ENCODE measurements at regions not wholly inside any gene's neighbourhood (a gene's known extent, or its start where the extent isn't known, plus 50 kb on each side); places are given as distances from the start of the nearest gene placed in this dataset.

GRCh38 chr3:103629391-103629790, 1194.6 kb downstream of the ZPLD1 start:
- H3K9ac ChIP-seq (ENCODE audit: extremely low read depth, insufficient read length, low read length), result no peak overlapping the region
- peaks cover 2 to 7% of the 10 kb centered on the region in 2 experiments; a peak in 3 of 4 replicates for H3K4me1 Mint-ChIP-seq
- H3T11ph ChIP-seq (ENCODE audit: low read length), result no peak overlapping the region
- no peak overlapping the region for H2BK20ac ChIP-seq (ENCODE audit: low read depth, low read length, poor library complexity, severe bottlenecking)
- H3K9me3 ChIP-seq (ENCODE audit: control insufficient read depth, low read depth, low read length), result peaks cover 15% of the 10 kb centered on the region
- no peak overlapping the region for H2AK5ac ChIP-seq (ENCODE audit: insufficient read length, low read length)
- H3K27me3 Mint-ChIP-seq (ENCODE audit: low read depth), result no peaks in the 10 kb centered on the region
- H3K56ac ChIP-seq (ENCODE audit: insufficient read length, low read depth, low read length), result no peak overlapping the region
- no peaks in the 10 kb centered on the region for H3K79me1 ChIP-seq (ENCODE audit: insufficient read depth, low read depth, low read length, poor library complexity, severe bottlenecking)
- no peak for DNase-seq
- H4K8ac ChIP-seq (replicated peaks; ENCODE audit: insufficient read length, low read depth, low read length), result no peak overlapping the region
- H3K27me3 ChIP-seq (ENCODE audit: insufficient read depth, low read length), result no peaks in the 10 kb centered on the region
- no peak overlapping the region for H3K27ac Mint-ChIP-seq
- H3K4me2 ChIP-seq (ENCODE audit: insufficient read depth, insufficient read length, low read length), result no peak overlapping the region
- no peaks in the 10 kb centered on the region for H3K4me1 ChIP-seq (ENCODE audit: insufficient read depth, low read length)
- H2BK12ac ChIP-seq (ENCODE audit: insufficient read length, low read depth, low read length), result no peak overlapping the region
- H3K14ac ChIP-seq (ENCODE audit: insufficient read depth, low read length), result no peak overlapping the region
- no peak overlapping the region for H3K23ac ChIP-seq (ENCODE audit: insufficient read length, low read depth, low read length)
- H3K4ac ChIP-seq (ENCODE audit: low read depth, low read length), result no peak overlapping the region
- H2AFZ ChIP-seq (ENCODE audit: low read length), result no peak overlapping the region
- H3K23me2 ChIP-seq (ENCODE audit: insufficient read length, low read depth, low read length, poor library complexity, severe bottlenecking), result no peaks in the 10 kb centered on the region
- no peak overlapping the region for H3K18ac ChIP-seq (ENCODE audit: insufficient read length, low read depth, low read length)
- peaks cover 36 to 43% of the 10 kb centered on the region in 2 experiments for H3K9me3 Mint-ChIP-seq
- no peak overlapping the region for H4K5ac ChIP-seq (ENCODE audit: insufficient read length, low read depth, low read length)
- no peak overlapping the region for H4K91ac ChIP-seq (ENCODE audit: insufficient read length, low read depth, low read length)
- H3K4me3 Mint-ChIP-seq, result no peak overlapping the region
- no peak overlapping the region for H2BK5ac ChIP-seq (ENCODE audit: insufficient read length, low read length)
- no peak overlapping the region for H2BK15ac ChIP-seq (ENCODE audit: low read depth, low read length)
- no peak overlapping the region for H2BK120ac ChIP-seq (ENCODE audit: low read depth, low read length, poor library complexity, severe bottlenecking)
- no peak overlapping the region for H3K27ac ChIP-seq (ENCODE audit: insufficient read length, low read depth, low read length)
- H3K36me3 Mint-ChIP-seq (ENCODE audit: insufficient read depth in 1 of 3, low read depth in 3 of 3), result peaks cover 14 to 43% (median 20%) of the 10 kb centered on the region in 3 experiments
- TF ChIP-seq, protein P1, sequence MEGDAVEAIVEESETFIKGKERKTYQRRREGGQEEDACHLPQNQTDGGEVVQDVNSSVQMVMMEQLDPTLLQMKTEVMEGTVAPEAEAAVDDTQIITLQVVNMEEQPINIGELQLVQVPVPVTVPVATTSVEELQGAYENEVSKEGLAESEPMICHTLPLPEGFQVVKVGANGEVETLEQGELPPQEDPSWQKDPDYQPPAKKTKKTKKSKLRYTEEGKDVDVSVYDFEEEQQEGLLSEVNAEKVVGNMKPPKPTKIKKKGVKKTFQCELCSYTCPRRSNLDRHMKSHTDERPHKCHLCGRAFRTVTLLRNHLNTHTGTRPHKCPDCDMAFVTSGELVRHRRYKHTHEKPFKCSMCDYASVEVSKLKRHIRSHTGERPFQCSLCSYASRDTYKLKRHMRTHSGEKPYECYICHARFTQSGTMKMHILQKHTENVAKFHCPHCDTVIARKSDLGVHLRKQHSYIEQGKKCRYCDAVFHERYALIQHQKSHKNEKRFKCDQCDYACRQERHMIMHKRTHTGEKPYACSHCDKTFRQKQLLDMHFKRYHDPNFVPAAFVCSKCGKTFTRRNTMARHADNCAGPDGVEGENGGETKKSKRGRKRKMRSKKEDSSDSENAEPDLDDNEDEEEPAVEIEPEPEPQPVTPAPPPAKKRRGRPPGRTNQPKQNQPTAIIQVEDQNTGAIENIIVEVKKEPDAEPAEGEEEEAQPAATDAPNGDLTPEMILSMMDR (conservative IDR thresholded peaks at IDR 0.05), result no peak
- no peaks in the 10 kb centered on the region for H3K79me2 ChIP-seq (ENCODE audit: insufficient read depth, low read length)
- no peaks in the 10 kb centered on the region for H4K20me1 ChIP-seq (ENCODE audit: control insufficient read depth, insufficient read depth, insufficient read length)
- no CpG with 5 or more reads among the region's 1 CpG for WGBS (ENCODE audit: extremely low coverage, insufficient read length, low lambda C conversion rate)
